BJ (cell line): ENCODE measurements at regions not wholly inside any gene's neighbourhood (a gene's known extent, or its start where the extent isn't known, plus 50 kb on each side); places are given as distances from the start of the nearest gene placed in this dataset.
"Not testable (repeated sequence)": the region's sequence is repeated elsewhere in the genome, so short reads cannot be mapped to it uniquely, and the experiment has no call there.

ENCODE experiments used
- CTCF ChIA-PET: fragments of 350-600 bp; formaldehyde crosslinking; extraction: SDS; loops from one replicate; lab custom pipeline; 2021; ENCODE audit warnings: antibody characterized with exemption, inconsistent platforms; lab: Yijun Ruan, JAX
- POLR2A ChIA-PET: fragments of 300-600 bp; sonication (Branson Sonifier 250); formaldehyde crosslinking; extraction: SDS; loops from one replicate; lab custom pipeline; 2021; ENCODE audit warnings: antibody characterized with exemption; lab: Charles Lee
- DNase-seq: peaks from one replicate; pipeline ENCODE4 v3.0.0-alpha.2; 2011; ENCODE audit warnings: low read depth
- H3K27me3 ChIP-seq: 2 replicates; pipeline ENCODE4 v1.6.0; 2011; ENCODE audit warnings: low read length; ENCODE audit not compliant: control insufficient read depth, insufficient read depth
- H3K36me3 ChIP-seq: 2 replicates; pipeline ENCODE4 v1.5.1; 2011; ENCODE audit warnings: low read length; ENCODE audit not compliant: control insufficient read depth, insufficient read depth
- H3K4me3 ChIP-seq: 2 replicates; pipeline ENCODE4 v1.5.1; 2011; ENCODE audit warnings: low read depth, mild to moderate bottlenecking, control low read depth, low read length
- CTCF ChIP-seq: IDR thresholded peaks from 2 replicates; pipeline ENCODE4 v1.5.1; 2011; ENCODE audit warnings: low read depth, mild to moderate bottlenecking, control low read depth, inconsistent platforms, low read length, moderate library complexity; ENCODE audit not compliant: insufficient read depth

- no peaks in the 10 kb centered on the region; the same call in 1 of the 2 replicates for H3K27me3 ChIP-seq
- ChIA-PET POLR2A (no interaction called here), CTCF (no interaction called here)
- no peaks in the 10 kb centered on the region for H3K36me3 ChIP-seq
- no peak overlapping the region for H3K4me3 ChIP-seq
- no peak for DNase-seq
- TF ChIP-seq CTCF = no peak
Observed at GRCh38 chr4:52507774-52508173, 151.3 kb downstream of the USP46 start.

- POLR2A ChIA-PET = no interaction called here
- H3K36me3 ChIP-seq = no peaks in the 10 kb centered on the region
- no peak for TF ChIP-seq CTCF
- no peak overlapping the region for H3K4me3 ChIP-seq
- CTCF ChIA-PET = no interaction called here
- no peaks in the 10 kb centered on the region for H3K27me3 ChIP-seq
- no peak for DNase-seq
Observed at GRCh38 chr4:52510939-52511565, 148.0 kb downstream of the USP46 start.

- Histone ChIP-seq H3K27me3 (no peaks in the 10 kb centered on the region), H3K4me3 (no peak overlapping the region), H3K36me3 (no peaks in the 10 kb centered on the region)
- CTCF ChIA-PET = no interaction called here
- POLR2A ChIA-PET = no interaction called here
- no peak for TF ChIP-seq CTCF
- no peak for DNase-seq
Observed at GRCh38 chr4:52511825-52512224, 147.3 kb downstream of the USP46 start.

- no peaks in the 10 kb centered on the region for H3K27me3 ChIP-seq
- CTCF ChIA-PET = no interaction called here
- POLR2A ChIA-PET = no interaction called here
- no peak overlapping the region for H3K4me3 ChIP-seq
- H3K36me3 ChIP-seq = no peaks in the 10 kb centered on the region
- TF ChIP-seq CTCF = no peak
- no peak for DNase-seq
Observed at GRCh38 chr4:52512291-52512690, 146.8 kb downstream of the USP46 start.

GRCh38 chr4:52522093-52522492 is 137.0 kb downstream of the USP46 start:
- POLR2A ChIA-PET, H3K4me3 ChIP-seq, DNase-seq, H3K27me3 ChIP-seq, H3K36me3 ChIP-seq, CTCF ChIA-PET: not testable (repeated sequence)

GRCh38 chr4:52529983-52530382 is 129.1 kb downstream of the USP46 start:
- Histone ChIP-seq H3K4me3 (no peak overlapping the region), H3K27me3 (peaks cover 3% of the 10 kb centered on the region; the same call in 1 of the 2 replicates), H3K36me3 (no peaks in the 10 kb centered on the region)
- DNase-seq = no peak
- no peak for TF ChIP-seq CTCF
- CTCF ChIA-PET = interaction anchor here (1.0 to 2.0 kb wide), 2 partner anchors 16 kb away, joined by 3 to 5 read pairs; no protein-coding TSS in a partner anchor
- POLR2A ChIA-PET = no interaction called here
